ENCODE measurements at regions not wholly inside any gene's neighbourhood (a gene's known extent, or its start where the extent isn't known, plus 50 kb on each side); places are given as distances from the start of the nearest gene placed in this dataset.

DNA sequence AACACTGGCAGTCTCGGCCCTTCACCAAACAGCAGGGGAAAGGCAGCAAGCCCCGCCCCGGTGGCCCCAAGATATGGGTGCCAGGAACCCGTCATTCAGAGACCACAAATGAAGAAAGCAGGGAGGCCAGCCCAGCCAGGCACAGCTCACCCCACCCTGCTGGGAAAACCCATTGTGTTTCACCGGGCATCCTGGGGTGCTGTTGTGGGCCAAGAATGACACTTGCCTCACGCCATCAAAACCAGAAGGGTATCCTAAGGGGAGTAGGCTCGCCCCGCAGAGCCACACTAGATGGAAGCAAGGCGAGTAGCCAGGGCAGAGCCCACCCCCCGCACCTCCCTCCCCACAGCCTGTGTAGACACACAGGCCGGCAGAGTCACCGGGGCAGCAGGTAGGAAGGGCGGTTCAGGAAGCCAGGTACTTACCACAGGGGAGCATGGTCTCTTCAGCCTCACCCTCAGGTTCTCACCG is 72.5 kb upstream of the KCNMA1 start:
- no peaks in the 10 kb centered on the region for H3K36me3 ChIP-seq (ENCODE audit: control insufficient read depth, insufficient read depth, low read length)
- H3K4me2 ChIP-seq (ENCODE audit: low read length) = no peak overlapping the region
- no peak overlapping the region for H2BK120ac ChIP-seq (ENCODE audit: low read depth, low read length)
- H3K9ac ChIP-seq (ENCODE audit: low read length) = no peak overlapping the region
- H3K27me3 ChIP-seq (ENCODE audit: insufficient read depth, low read length, poor library complexity) = no peaks in the 10 kb centered on the region
- no peak overlapping the region for H4K8ac ChIP-seq (ENCODE audit: low read depth, low read length)
- no peaks in the 10 kb centered on the region for H3K79me2 ChIP-seq (ENCODE audit: control insufficient read depth, insufficient read depth, low read length)
- H2BK15ac ChIP-seq (replicated peaks; ENCODE audit: low read depth) = no peak overlapping the region
- peaks cover 2% of the 10 kb centered on the region for H3K4me1 ChIP-seq (ENCODE audit: control insufficient read depth, low read depth, low read length)
- H3K79me1 ChIP-seq (ENCODE audit: low read length) = no peaks in the 10 kb centered on the region
- no peak overlapping the region for H4K5ac ChIP-seq (ENCODE audit: low read length)
- H3K4me3 ChIP-seq (ENCODE audit: low read length) = no peak overlapping the region
- no peak overlapping the region for H2AK5ac ChIP-seq (ENCODE audit: low read length)
- no peak overlapping the region for H3K18ac ChIP-seq (ENCODE audit: low read length)
- no CpG with 5 or more reads among the region's 14 CpGs for WGBS (ENCODE audit: extremely low coverage, insufficient coverage, low lambda C conversion rate)
- peak overlapping the region; percentile 20 for H3K56ac ChIP-seq (ENCODE audit: low read length)
- H3K4ac ChIP-seq (ENCODE audit: low read depth, low read length) = no peak overlapping the region
- DNase-seq = peak; percentile 30
- no peak overlapping the region for H3K27ac ChIP-seq (ENCODE audit: low read depth, low read length)
- H2BK5ac ChIP-seq (ENCODE audit: low read length) = no peak overlapping the region
- no peak overlapping the region for H3K23ac ChIP-seq (ENCODE audit: low read length)

DNA sequence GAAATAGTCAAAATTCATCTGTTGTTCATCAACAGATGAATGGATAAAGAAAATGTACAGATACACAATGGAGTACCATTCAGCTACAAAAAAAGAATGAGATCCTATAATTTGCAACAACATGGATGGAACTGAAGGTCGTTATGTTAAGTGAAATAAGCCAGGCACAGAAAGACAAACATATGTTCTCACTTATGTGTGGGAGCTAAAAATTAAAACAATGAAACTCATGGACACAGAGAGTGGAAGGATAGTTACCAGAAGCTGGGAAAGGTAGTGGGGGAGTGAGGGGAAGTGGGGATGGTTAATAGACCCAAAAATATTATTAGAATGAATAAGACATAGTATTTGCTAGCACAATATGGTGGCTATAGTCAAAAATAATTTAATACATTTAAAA is 70.0 kb upstream of the KCNMA1 start:
- no peak for DNase-seq

DNA sequence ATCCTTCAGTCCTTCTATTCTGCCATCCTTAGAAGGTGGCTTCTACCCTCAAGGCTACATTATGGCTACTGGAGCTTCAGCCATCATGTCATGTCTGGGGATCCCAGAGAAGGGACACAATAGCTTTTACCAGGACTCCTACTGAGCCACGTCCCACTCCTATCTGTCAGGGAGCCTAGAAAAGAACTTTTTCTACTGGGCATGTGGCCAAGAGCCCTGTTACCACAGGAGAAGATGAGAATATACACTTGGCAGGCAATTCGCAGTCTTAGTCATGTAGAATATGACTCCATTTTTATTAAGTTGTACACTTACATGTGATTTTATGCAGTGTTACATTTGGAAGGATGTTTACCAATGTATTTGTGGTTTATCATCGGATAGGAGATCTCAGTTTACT is 64.6 kb upstream of the KCNMA1 start:
- Histone ChIP-seq H2BK15ac (replicated peaks; ENCODE audit: low read depth) (no peak overlapping the region), H3K4me2 (ENCODE audit: low read length) (no peak overlapping the region), H2BK5ac (ENCODE audit: low read length) (no peak overlapping the region), H3K27me3 (ENCODE audit: insufficient read depth, low read length, poor library complexity) (no peaks in the 10 kb centered on the region), H4K8ac (ENCODE audit: low read depth, low read length) (no peak overlapping the region), H3K9ac (ENCODE audit: low read length) (no peak overlapping the region), H2BK120ac (ENCODE audit: low read depth, low read length) (no peak overlapping the region), H3K23ac (ENCODE audit: low read length) (no peak overlapping the region), H4K5ac (ENCODE audit: low read length) (no peak overlapping the region), H3K79me1 (ENCODE audit: low read length) (no peaks in the 10 kb centered on the region), H3K4ac (ENCODE audit: low read depth, low read length) (no peak overlapping the region), H3K18ac (ENCODE audit: low read length) (no peak overlapping the region), H3K79me2 (ENCODE audit: control insufficient read depth, insufficient read depth, low read length) (no peaks in the 10 kb centered on the region), H3K27ac (ENCODE audit: low read depth, low read length) (no peak overlapping the region), H3K36me3 (ENCODE audit: control insufficient read depth, insufficient read depth, low read length) (no peaks in the 10 kb centered on the region), H3K4me3 (ENCODE audit: low read length) (no peak overlapping the region), H3K4me1 (ENCODE audit: control insufficient read depth, low read depth, low read length) (no peaks in the 10 kb centered on the region), H2AK5ac (ENCODE audit: low read length) (no peak overlapping the region), H3K56ac (ENCODE audit: low read length) (no peak overlapping the region)
- no peak for DNase-seq
- no CpG with 5 or more reads among the region's 3 CpGs for WGBS (ENCODE audit: extremely low coverage, insufficient coverage, low lambda C conversion rate)

More for the DNA sequence above, 70.0 kb upstream of the KCNMA1 start:
- Histone ChIP-seq H3K56ac (ENCODE audit: low read length) (no peak overlapping the region), H2BK120ac (ENCODE audit: low read depth, low read length) (no peak overlapping the region), H3K27ac (ENCODE audit: low read depth, low read length) (no peak overlapping the region), H4K8ac (ENCODE audit: low read depth, low read length) (no peak overlapping the region), H4K5ac (ENCODE audit: low read length) (no peak overlapping the region), H3K9ac (ENCODE audit: low read length) (no peak overlapping the region), H3K4me3 (ENCODE audit: low read length) (no peak overlapping the region), H3K79me2 (ENCODE audit: control insufficient read depth, insufficient read depth, low read length) (no peaks in the 10 kb centered on the region), H3K4me1 (ENCODE audit: control insufficient read depth, low read depth, low read length) (peaks cover 2% of the 10 kb centered on the region), H3K18ac (ENCODE audit: low read length) (no peak overlapping the region), H2BK5ac (ENCODE audit: low read length) (no peak overlapping the region), H3K79me1 (ENCODE audit: low read length) (no peaks in the 10 kb centered on the region), H3K36me3 (ENCODE audit: control insufficient read depth, insufficient read depth, low read length) (no peaks in the 10 kb centered on the region), H3K27me3 (ENCODE audit: insufficient read depth, low read length, poor library complexity) (no peaks in the 10 kb centered on the region), H3K4me2 (ENCODE audit: low read length) (no peak overlapping the region), H3K23ac (ENCODE audit: low read length) (no peak overlapping the region), H2BK15ac (replicated peaks; ENCODE audit: low read depth) (no peak overlapping the region), H2AK5ac (ENCODE audit: low read length) (no peak overlapping the region), H3K4ac (ENCODE audit: low read depth, low read length) (no peak overlapping the region)
- no CpG with 5 or more reads among the region's 1 CpG for WGBS (ENCODE audit: extremely low coverage, insufficient coverage, low lambda C conversion rate)

DNA sequence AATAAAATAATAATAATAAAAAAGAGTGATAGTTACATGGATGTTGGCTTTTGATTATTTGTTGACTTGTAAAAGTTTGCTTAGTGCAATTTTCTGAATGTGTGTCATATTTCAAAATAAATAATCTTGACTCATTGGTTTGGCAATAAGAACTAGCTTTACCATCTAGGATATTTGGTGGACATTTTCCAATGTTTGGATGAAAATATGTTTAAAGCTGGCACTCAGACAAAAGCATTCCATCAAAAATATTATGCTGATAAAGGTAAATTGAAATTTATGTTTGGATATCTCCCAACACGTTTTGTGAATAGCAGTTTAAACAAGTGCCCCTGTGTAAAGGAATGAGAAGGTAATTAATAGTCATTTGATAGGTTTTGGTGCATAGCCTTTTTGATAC is 62.5 kb upstream of the KCNMA1 start:
- Histone ChIP-seq H2BK15ac (replicated peaks; ENCODE audit: low read depth) (no peak overlapping the region), H3K4ac (ENCODE audit: low read depth, low read length) (no peak overlapping the region), H3K56ac (ENCODE audit: low read length) (no peak overlapping the region), H3K79me2 (ENCODE audit: control insufficient read depth, insufficient read depth, low read length) (no peaks in the 10 kb centered on the region), H3K4me1 (ENCODE audit: control insufficient read depth, low read depth, low read length) (no peaks in the 10 kb centered on the region), H3K18ac (ENCODE audit: low read length) (no peak overlapping the region), H3K27ac (ENCODE audit: low read depth, low read length) (no peak overlapping the region), H4K8ac (ENCODE audit: low read depth, low read length) (no peak overlapping the region), H3K36me3 (ENCODE audit: control insufficient read depth, insufficient read depth, low read length) (no peaks in the 10 kb centered on the region), H3K27me3 (ENCODE audit: insufficient read depth, low read length, poor library complexity) (no peaks in the 10 kb centered on the region), H3K9ac (ENCODE audit: low read length) (no peak overlapping the region), H3K4me2 (ENCODE audit: low read length) (no peak overlapping the region), H4K5ac (ENCODE audit: low read length) (no peak overlapping the region), H2BK5ac (ENCODE audit: low read length) (no peak overlapping the region), H3K4me3 (ENCODE audit: low read length) (no peak overlapping the region), H3K79me1 (ENCODE audit: low read length) (no peaks in the 10 kb centered on the region), H2AK5ac (ENCODE audit: low read length) (no peak overlapping the region), H3K23ac (ENCODE audit: low read length) (no peak overlapping the region), H2BK120ac (ENCODE audit: low read depth, low read length) (no peak overlapping the region)
- DNase-seq = no peak
- WGBS (ENCODE audit: extremely low coverage, insufficient coverage, low lambda C conversion rate) = no CpG with 5 or more reads among the region's 1 CpG

DNA sequence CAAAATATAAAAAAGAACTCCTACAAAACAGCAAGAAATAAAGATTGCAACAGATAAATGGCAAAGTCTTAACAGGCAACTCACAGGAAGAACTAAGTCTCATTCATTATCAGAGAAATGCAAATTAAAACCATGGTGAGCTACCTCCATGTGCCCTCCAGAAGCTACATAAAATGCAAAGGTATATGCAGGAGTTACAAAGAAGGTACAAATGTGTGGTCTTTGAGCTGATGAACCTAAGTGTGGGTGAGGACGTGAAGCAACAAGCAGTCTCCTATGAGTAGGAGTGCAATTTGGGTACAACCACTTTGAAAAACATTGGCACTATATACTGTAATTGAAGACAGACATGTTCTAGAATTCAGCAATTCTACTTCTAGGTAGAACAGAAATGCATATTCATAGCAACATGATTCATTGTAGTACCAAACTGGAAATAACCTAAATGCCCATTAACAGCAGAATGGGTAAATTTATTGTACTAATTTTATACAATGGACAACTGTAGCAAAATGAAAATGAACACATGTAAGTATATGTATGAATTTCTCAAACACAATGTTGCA is 61.6 kb upstream of the KCNMA1 start:
- WGBS (ENCODE audit: extremely low coverage, insufficient coverage, low lambda C conversion rate) = no CpG with 5 or more reads among the region's 1 CpG
- H3K23ac ChIP-seq (ENCODE audit: low read length) = no peak overlapping the region
- no peak for DNase-seq
- H3K4me1 ChIP-seq (ENCODE audit: control insufficient read depth, low read depth, low read length) = no peaks in the 10 kb centered on the region
- H2AK5ac ChIP-seq (ENCODE audit: low read length) = no peak overlapping the region
- H3K27me3 ChIP-seq (ENCODE audit: insufficient read depth, low read length, poor library complexity) = no peaks in the 10 kb centered on the region
- no peak overlapping the region for H2BK120ac ChIP-seq (ENCODE audit: low read depth, low read length)
- no peaks in the 10 kb centered on the region for H3K79me1 ChIP-seq (ENCODE audit: low read length)
- no peak overlapping the region for H3K4ac ChIP-seq (ENCODE audit: low read depth, low read length)
- no peak overlapping the region for H3K56ac ChIP-seq (ENCODE audit: low read length)
- H3K27ac ChIP-seq (ENCODE audit: low read depth, low read length) = no peak overlapping the region
- no peak overlapping the region for H3K18ac ChIP-seq (ENCODE audit: low read length)
- H3K36me3 ChIP-seq (ENCODE audit: control insufficient read depth, insufficient read depth, low read length) = no peaks in the 10 kb centered on the region
- no peak overlapping the region for H3K4me3 ChIP-seq (ENCODE audit: low read length)
- H2BK15ac ChIP-seq (replicated peaks; ENCODE audit: low read depth) = no peak overlapping the region
- no peak overlapping the region for H2BK5ac ChIP-seq (ENCODE audit: low read length)
- no peak overlapping the region for H3K4me2 ChIP-seq (ENCODE audit: low read length)
- no peak overlapping the region for H4K8ac ChIP-seq (ENCODE audit: low read depth, low read length)
- no peak overlapping the region for H4K5ac ChIP-seq (ENCODE audit: low read length)
- H3K9ac ChIP-seq (ENCODE audit: low read length) = no peak overlapping the region
- H3K79me2 ChIP-seq (ENCODE audit: control insufficient read depth, insufficient read depth, low read length) = no peaks in the 10 kb centered on the region

DNA sequence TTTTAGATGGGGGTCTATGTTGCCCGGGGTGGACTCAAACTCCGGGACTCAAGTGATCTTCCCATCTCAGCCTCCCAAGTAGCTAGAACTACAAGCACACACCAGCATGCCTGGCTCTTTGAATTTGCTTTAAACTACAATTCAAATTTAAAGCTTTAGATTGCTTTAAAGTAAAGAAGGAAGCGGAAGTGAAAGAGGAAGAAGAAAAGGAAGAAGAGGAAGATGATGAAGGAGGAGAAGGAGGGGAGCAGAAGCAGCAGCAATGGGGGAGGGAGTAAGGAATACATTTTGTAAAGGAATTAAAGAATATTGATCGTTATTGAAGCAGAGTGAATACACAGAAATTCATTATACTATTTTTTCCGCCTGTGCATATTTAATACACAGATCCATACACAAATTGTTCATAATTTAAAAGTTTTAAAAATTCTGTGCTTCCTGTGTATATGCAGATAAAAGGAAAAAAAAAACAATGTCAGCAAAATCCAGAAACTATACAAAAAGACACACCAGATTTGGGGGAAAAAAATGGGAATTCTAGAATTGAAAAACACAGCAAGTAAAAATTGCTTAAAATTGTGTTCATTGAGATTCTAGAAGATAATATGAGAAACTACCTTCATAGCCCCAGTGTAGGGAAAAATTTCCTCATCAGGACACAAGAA is 60.8 kb upstream of the KCNMA1 start:
- no peak overlapping the region for H3K27ac ChIP-seq (ENCODE audit: low read depth, low read length)
- no peak overlapping the region for H3K9ac ChIP-seq (ENCODE audit: low read length)
- H4K5ac ChIP-seq (ENCODE audit: low read length) = no peak overlapping the region
- H3K23ac ChIP-seq (ENCODE audit: low read length) = no peak overlapping the region
- no peaks in the 10 kb centered on the region for H3K79me1 ChIP-seq (ENCODE audit: low read length)
- H2BK15ac ChIP-seq (replicated peaks; ENCODE audit: low read depth) = no peak overlapping the region
- no peak overlapping the region for H2BK120ac ChIP-seq (ENCODE audit: low read depth, low read length)
- no peak overlapping the region for H2BK5ac ChIP-seq (ENCODE audit: low read length)
- H3K4me3 ChIP-seq (ENCODE audit: low read length) = no peak overlapping the region
- H3K27me3 ChIP-seq (ENCODE audit: insufficient read depth, low read length, poor library complexity) = no peaks in the 10 kb centered on the region
- H4K8ac ChIP-seq (ENCODE audit: low read depth, low read length) = no peak overlapping the region
- no peaks in the 10 kb centered on the region for H3K36me3 ChIP-seq (ENCODE audit: control insufficient read depth, insufficient read depth, low read length)
- H3K56ac ChIP-seq (ENCODE audit: low read length) = no peak overlapping the region
- no peaks in the 10 kb centered on the region for H3K79me2 ChIP-seq (ENCODE audit: control insufficient read depth, insufficient read depth, low read length)
- 100% methylated on average over 1 of the region's 5 CpGs for WGBS (ENCODE audit: extremely low coverage, insufficient coverage, low lambda C conversion rate)
- no peak overlapping the region for H2AK5ac ChIP-seq (ENCODE audit: low read length)
- no peak overlapping the region for H3K18ac ChIP-seq (ENCODE audit: low read length)
- H3K4ac ChIP-seq (ENCODE audit: low read depth, low read length) = no peak overlapping the region
- H3K4me2 ChIP-seq (ENCODE audit: low read length) = no peak overlapping the region
- DNase-seq = no peak
- H3K4me1 ChIP-seq (ENCODE audit: control insufficient read depth, low read depth, low read length) = no peaks in the 10 kb centered on the region
